DMS153 treated with DMSO at 0.1 percent for 48 hours (cell line): ENCODE measurements at regions not wholly inside any gene's neighbourhood (a gene's known extent, or its start where the extent isn't known, plus 50 kb on each side); places are given as distances from the start of the nearest gene placed in this dataset.

Experiments used
- DNase-seq: peaks from one replicate; lab custom pipeline; 2025; ENCODE audit not compliant: unreplicated experiment; lab: John Stamatoyannopoulos, UW

GRCh38 chr1:232386721-232387510 is 243.0 kb downstream of the SIPA1L2 start:
- no peak for DNase-seq

DNA sequence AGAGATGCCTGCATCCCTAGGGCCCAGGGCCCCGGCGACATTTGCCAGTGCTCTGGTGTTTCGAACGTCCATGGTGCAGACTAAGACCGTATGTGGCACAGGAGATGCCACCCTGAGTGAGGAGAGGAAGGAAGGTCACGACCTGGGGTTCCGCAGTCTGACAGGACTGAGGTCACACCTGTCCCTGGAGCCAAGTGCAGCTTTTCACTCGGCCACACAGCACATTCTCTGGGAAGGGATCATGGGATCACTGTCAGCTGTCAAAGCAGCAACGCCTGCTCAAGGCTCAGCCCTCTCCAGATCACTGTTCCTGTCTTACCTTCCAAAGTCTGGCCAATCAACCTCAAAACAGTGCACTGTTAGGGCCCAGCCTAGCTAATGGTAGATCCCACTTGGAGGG is 243.6 kb downstream of the SIPA1L2 start:
- no peak for DNase-seq

- no peak for DNase-seq
Measured at GRCh38 chr1:232385221-232385620, 244.7 kb downstream of the SIPA1L2 start.

- no peak for DNase-seq
Measured at GRCh38 chr1:232384171-232384883, 245.6 kb downstream of the SIPA1L2 start.

DNA sequence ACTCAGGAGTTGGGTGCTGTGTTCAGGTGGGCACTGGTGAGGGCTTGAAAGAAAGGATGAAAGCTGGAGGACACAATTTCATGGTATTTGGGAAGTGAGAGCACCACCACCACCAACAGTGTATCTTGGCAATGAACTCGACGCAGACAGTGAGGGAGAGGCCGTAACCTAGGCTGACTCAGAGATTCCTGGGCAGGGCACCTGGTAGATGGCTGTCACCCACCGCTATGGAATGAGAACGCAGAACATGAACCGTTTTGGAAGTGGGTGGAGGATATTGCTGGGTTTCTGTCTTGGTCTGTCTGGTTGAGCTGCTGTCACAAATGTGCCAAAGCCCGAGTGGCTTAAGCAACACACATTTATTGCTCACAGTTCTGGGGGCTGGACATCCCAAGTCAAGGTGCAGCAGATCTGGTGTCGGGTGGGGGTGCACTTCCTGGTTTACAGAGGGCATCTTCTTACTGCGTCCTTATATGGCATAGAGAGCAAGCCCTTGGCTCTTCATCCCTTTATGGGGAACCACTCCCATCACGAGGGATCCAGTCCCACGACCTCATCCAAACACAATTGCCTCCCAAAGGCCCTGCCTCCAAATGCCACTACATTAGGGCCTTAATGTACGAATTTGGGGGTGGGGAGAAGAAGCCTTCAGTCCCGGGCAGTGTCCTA is 246.3 kb downstream of the SIPA1L2 start:
- no peak for DNase-seq

- no peak for DNase-seq
Measured at GRCh38 chr1:232382671-232383070, 247.3 kb downstream of the SIPA1L2 start.

GRCh38 chr1:232381394-232382100 is 248.4 kb downstream of the SIPA1L2 start:
- no peak for DNase-seq

DNA sequence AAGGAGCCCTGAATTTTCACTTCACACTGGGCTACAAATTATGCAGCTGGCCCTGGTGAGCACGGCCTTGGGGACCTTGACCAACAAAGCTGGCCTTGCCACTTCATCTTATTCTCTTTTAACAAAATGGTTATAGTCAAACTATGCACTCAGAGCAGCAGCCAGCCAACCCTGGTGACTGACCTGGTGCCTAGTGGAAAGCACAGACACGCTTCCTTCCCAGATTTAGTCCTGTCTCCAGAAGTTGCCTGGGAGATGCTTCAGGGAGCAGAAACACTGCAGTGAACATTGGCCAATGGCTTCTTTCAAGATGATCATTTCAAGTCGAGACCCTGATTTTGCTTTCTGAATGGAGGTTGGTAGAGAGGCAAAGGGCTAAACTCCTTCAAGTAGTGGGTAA is 249.3 kb downstream of the SIPA1L2 start:
- no peak for DNase-seq

DNA sequence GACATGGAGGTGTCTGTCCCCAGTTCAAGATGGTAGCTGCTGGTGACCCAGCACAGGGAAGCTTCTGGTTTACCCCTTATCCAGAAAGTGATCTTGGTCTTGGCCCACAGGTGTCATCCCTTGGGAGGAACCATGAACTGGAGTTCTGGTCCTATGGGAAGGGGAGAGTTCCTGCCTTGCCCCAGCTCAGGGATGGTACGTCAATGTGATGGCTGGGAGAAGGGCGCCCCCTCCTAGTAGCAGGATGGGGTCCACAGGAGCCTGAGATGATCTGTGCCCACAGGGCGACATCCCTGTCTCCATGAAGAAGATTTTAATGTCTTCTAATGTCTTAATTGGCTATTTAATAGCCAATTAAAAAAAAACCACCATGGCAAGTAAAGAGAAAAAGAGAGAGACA is 249.8 kb downstream of the SIPA1L2 start:
- no peak for DNase-seq

DNA sequence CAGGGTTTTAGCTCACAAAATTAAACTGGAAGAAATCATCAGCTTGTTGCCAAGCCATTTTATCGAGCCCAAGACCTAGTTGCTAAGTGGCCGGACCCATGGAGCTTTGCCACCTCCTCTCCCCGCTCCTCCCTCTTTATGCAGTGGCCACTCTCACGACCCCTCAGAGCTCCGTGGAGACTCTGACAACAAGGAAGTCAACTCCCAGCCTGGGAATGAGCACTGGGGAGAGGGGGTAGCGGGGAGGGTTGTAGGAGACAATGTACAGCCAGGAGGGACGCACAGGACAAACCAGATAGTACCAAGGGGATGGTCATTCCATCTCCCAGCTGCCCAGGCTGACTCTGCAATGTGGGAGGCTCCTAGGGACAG is 250.9 kb downstream of the SIPA1L2 start:
- DNase-seq = no peak

- DNase-seq = no peak
Measured at GRCh38 chr1:232378266-232379062, 251.5 kb downstream of the SIPA1L2 start.

DNA sequence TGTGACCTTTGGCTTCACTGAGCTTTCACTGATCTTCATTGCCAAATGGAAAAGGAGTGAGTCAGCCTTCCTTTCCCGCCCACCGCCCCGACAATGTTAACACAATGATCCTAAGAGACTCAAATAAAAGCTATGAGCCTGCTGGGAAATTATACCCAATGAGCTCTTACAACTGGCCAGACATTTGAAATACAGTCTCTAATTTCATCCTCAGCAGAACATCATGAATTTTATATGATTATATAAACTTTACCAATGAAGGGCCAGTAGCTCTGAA is 252.5 kb downstream of the SIPA1L2 start:
- DNase-seq = no peak

DNA sequence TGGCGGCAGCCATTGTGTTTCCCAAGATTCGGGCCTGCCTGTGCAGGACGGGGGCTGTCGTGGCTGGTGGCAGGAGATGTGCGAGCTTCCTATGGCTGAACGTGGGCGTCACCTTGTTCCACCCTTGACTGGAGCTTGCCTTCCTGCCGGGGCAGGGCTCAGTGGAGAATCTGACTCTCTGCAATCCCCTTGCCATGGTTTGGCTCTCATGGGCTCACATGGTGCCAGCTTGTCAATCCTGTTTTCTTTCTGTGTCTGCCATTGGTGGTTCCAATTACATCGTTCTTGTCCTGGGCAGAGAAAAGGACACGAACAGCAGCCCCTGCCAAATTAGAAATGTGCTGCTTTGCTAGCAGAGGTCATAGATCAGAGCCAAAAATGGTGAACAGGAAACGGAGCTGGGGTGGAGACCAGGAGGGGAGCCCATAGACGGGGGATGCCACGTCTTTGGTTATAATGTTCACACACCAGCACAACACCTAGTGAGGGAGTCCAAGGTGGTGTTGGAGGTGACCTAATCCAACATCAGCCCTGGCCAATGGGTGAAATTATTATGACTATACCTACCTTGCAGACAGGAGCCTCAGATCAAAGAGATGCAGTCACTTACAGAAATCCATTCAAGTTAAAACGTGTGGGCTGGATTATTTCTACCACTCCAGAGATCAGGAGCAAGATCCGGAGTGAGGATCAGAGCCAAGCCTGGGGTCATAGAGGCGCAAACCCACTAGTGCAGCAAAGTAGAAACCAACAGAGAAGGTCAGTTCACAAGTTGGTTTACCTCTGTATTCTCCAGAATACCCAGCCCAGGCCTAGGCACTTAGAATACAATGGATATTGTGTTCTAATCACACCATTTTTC is 253.1 kb downstream of the SIPA1L2 start:
- DNase-seq = no peak

DNA sequence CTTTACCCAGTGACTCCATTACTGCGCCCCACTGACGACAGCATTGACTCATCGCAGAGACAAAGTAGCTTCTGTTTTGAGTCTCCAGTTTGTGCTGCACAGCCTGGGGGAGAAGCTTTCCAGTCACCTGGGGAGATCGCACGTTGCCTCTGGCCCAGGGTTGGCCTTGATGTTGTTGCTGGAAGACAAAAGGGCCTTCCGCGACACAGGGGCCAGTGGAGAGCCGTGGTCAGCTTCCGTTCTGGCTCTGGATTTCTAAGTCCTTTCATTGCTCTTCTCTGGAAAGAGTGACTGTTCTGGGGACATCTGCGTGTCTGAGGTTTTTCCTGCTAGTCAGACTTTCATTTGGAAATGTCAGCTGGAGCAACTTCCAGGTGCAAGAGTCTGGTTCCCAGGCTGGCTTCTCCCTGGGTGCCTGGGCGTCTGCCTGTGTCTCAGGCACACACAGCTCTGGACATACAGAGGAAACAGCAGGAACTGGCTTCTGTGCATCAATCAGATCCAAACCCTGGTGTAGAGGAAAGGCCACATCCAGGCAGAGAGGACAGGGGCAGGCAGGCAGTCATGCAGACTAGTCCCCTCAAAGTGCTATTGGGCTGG is 257.0 kb downstream of the SIPA1L2 start:
- no peak for DNase-seq

GRCh38 chr1:232372431-232372830 is 257.5 kb downstream of the SIPA1L2 start:
- no peak for DNase-seq

GRCh38 chr1:232369451-232370296 is 260.3 kb downstream of the SIPA1L2 start:
- no peak for DNase-seq

DNA sequence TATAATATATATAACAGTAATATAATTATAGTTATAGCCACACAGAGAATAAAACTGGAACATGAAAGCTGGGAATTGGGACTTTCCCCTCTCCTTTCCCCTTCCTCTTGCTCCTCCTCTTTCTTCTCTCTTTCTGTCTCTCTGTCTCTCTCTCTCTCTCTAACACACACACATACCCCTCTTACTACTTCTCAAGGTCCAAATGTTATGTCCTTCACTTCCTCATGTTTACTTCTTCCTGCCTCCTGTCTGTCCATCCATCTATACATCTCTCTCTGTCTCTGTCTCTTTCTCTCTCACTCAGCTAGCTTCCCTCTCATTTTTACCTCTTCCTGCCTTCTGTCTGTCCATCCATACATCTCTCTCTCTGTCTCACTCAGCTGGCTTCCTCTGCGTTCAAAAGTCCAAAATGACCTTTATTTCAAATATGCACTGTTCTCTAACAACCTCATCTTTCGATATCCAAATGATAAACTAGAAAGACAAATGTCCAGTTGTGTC is 261.1 kb downstream of the SIPA1L2 start:
- DNase-seq = no peak

DNA sequence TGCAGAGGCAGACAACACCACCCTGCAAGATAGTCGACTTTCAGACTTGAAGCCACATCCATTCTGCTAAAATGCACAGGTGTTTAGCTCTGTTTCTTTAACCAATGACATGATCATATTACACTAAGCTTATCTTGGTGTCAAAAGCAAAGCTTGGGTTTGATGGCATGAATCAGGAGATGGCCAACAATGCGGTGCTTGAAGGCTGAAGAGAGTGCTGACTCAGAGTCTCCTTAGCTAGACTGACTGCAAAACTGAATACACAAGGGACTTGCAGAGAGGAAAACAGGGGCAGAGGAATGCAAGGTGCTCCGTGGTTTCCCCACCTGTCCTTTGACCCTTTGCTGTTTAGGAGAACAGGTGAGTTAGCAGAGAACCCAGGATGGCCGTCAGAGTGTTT is 262.6 kb downstream of the SIPA1L2 start:
- peak; percentile 46 for DNase-seq
